ENCODE measurements at regions not wholly inside any gene's neighbourhood (a gene's known extent, or its start where the extent isn't known, plus 50 kb on each side); places are given as distances from the start of the nearest gene placed in this dataset.
"Not testable (repeated sequence)": the region's sequence is repeated elsewhere in the genome, so short reads cannot be mapped to it uniquely, and the experiment has no call there.

DNA sequence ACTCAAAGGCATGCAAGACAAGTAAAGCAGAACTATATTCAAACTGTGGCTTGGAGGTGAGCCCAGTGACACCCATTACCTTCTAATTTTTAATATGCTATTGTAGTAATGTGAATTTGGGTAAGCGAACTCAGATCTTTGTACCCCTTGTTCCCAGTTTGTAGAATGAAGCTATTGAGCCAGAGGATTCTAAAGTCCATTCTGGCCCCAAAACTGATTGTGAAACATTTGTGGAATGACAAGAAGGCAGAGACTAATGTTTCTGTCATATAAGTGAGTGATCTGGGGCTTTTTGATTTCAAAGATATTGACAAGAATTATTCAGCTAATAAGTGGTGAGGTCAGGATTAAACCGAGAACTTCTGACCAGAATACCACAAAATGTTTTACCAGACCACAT is 283.8 kb upstream of the CA10 start:
- no peaks in the 10 kb centered on the region for H3K4me1 Mint-ChIP-seq (ENCODE audit: unreplicated experiment)
- no peak overlapping the region for H3K4me3 Mint-ChIP-seq (ENCODE audit: unreplicated experiment)
- H3K27ac Mint-ChIP-seq (ENCODE audit: unreplicated experiment) = no peak overlapping the region
- DNase-seq (ENCODE audit: extremely low spot score, unreplicated experiment) = no peak
- TF ChIP-seq CTCF (IDR thresholded peaks at IDR 0.05) = no peak
- H3K36me3 Mint-ChIP-seq (ENCODE audit: unreplicated experiment) = no peaks in the 10 kb centered on the region
- peaks cover 45% of the 10 kb centered on the region for H3K9me3 Mint-ChIP-seq (ENCODE audit: unreplicated experiment)
- H3K27me3 Mint-ChIP-seq (ENCODE audit: unreplicated experiment) = no peaks in the 10 kb centered on the region

- no peaks in the 10 kb centered on the region for H3K36me3 Mint-ChIP-seq (ENCODE audit: unreplicated experiment)
- H3K9me3 Mint-ChIP-seq (ENCODE audit: unreplicated experiment) = peaks cover 41% of the 10 kb centered on the region
- no peak overlapping the region for H3K4me3 Mint-ChIP-seq (ENCODE audit: unreplicated experiment)
- no peaks in the 10 kb centered on the region for H3K4me1 Mint-ChIP-seq (ENCODE audit: unreplicated experiment)
- no peak for TF ChIP-seq CTCF (IDR thresholded peaks at IDR 0.05)
- no peaks in the 10 kb centered on the region for H3K27me3 Mint-ChIP-seq (ENCODE audit: unreplicated experiment)
- H3K27ac Mint-ChIP-seq (ENCODE audit: unreplicated experiment) = no peak overlapping the region
- DNase-seq (ENCODE audit: extremely low spot score, unreplicated experiment) = no peak
Measured at GRCh38 chr17:52420555-52421078, 262.1 kb upstream of the CA10 start.

DNA sequence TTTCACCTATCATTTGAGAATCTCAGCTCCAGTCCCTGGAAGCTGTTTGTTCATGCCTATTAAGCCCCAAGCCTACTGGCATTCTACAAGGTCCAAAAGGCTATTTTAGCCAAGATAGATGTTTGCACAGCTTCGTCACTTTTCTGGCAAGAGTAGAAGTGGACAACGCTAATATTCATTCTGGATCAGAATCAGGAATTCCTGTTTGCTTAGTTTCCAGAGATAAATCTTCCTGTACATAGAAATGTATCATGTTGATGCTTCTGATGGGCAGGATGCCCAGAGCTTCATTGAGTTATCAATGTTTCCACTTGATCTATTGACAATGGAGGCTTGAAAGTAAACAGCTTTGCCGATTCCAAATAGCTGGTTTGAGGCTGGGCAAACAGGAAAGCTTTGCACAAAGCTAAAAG is 260.7 kb upstream of the CA10 start:
- Mint-ChIP-seq H3K27ac (ENCODE audit: unreplicated experiment) (no peak overlapping the region), H3K27me3 (ENCODE audit: unreplicated experiment) (no peaks in the 10 kb centered on the region), H3K4me3 (ENCODE audit: unreplicated experiment) (no peak overlapping the region), H3K9me3 (ENCODE audit: unreplicated experiment) (peaks cover 32% of the 10 kb centered on the region), H3K36me3 (ENCODE audit: unreplicated experiment) (no peaks in the 10 kb centered on the region), H3K4me1 (ENCODE audit: unreplicated experiment) (no peaks in the 10 kb centered on the region)
- DNase-seq (ENCODE audit: extremely low spot score, unreplicated experiment) = no peak
- no peak for TF ChIP-seq CTCF (IDR thresholded peaks at IDR 0.05)

GRCh38 chr17:52410781-52411180 is 252.3 kb upstream of the CA10 start:
- no peak overlapping the region for H3K4me3 Mint-ChIP-seq (ENCODE audit: unreplicated experiment)
- no peak for DNase-seq (ENCODE audit: extremely low spot score, unreplicated experiment)
- no peak for TF ChIP-seq CTCF (IDR thresholded peaks at IDR 0.05)
- H3K36me3 Mint-ChIP-seq (ENCODE audit: unreplicated experiment) = no peaks in the 10 kb centered on the region
- no peaks in the 10 kb centered on the region for H3K4me1 Mint-ChIP-seq (ENCODE audit: unreplicated experiment)
- no peaks in the 10 kb centered on the region for H3K27me3 Mint-ChIP-seq (ENCODE audit: unreplicated experiment)
- peaks cover 21% of the 10 kb centered on the region for H3K9me3 Mint-ChIP-seq (ENCODE audit: unreplicated experiment)
- no peak overlapping the region for H3K27ac Mint-ChIP-seq (ENCODE audit: unreplicated experiment)

- not testable (repeated sequence) for DNase-seq (ENCODE audit: extremely low spot score, unreplicated experiment); H3K36me3 Mint-ChIP-seq (ENCODE audit: unreplicated experiment); H3K4me3 Mint-ChIP-seq (ENCODE audit: unreplicated experiment); H3K4me1 Mint-ChIP-seq (ENCODE audit: unreplicated experiment); H3K27me3 Mint-ChIP-seq (ENCODE audit: unreplicated experiment); H3K27ac Mint-ChIP-seq (ENCODE audit: unreplicated experiment)
- H3K9me3 Mint-ChIP-seq (ENCODE audit: unreplicated experiment) = peaks cover 21% of the 10 kb centered on the region
Measured at GRCh38 chr17:52409222-52409621, 250.7 kb upstream of the CA10 start.

- Mint-ChIP-seq H3K4me3 (ENCODE audit: unreplicated experiment) (no peak overlapping the region), H3K9me3 (ENCODE audit: unreplicated experiment) (peaks cover 14% of the 10 kb centered on the region), H3K4me1 (ENCODE audit: unreplicated experiment) (no peaks in the 10 kb centered on the region), H3K27ac (ENCODE audit: unreplicated experiment) (no peak overlapping the region), H3K36me3 (ENCODE audit: unreplicated experiment) (no peaks in the 10 kb centered on the region), H3K27me3 (ENCODE audit: unreplicated experiment) (no peaks in the 10 kb centered on the region)
- DNase-seq (ENCODE audit: extremely low spot score, unreplicated experiment) = no peak
- TF ChIP-seq CTCF (IDR thresholded peaks at IDR 0.05) = no peak
Measured at GRCh38 chr17:52395308-52395707, 236.8 kb upstream of the CA10 start.

All from osteocyte (in vitro differentiated cells).